ENCODE measurements at regions not wholly inside any gene's neighbourhood (a gene's known extent, or its start where the extent isn't known, plus 50 kb on each side); places are given as distances from the start of the nearest gene placed in this dataset.
"Not testable (repeated sequence)": the region's sequence is repeated elsewhere in the genome, so short reads cannot be mapped to it uniquely, and the experiment has no call there.

- not testable (repeated sequence) for H3K79me2 ChIP-seq; H3K27me3 ChIP-seq; H3K4me3 ChIP-seq; H2AFZ ChIP-seq; H3K4me1 ChIP-seq (ENCODE audit: insufficient read depth); H3K36me3 ChIP-seq (replicated peaks; ENCODE audit: insufficient read depth, low read depth); H3K27ac ChIP-seq; H3K9me2 ChIP-seq (replicated peaks; ENCODE audit: insufficient read depth); H3K4me2 ChIP-seq; H4K20me1 ChIP-seq (ENCODE audit: insufficient read depth, poor library complexity, severe bottlenecking); DNase-seq (ENCODE audit: low spot score); H3K9me3 ChIP-seq (ENCODE audit: low read depth)
These were observed 747.1 kb upstream of the MEF2C start for GRCh38 chr5:89630064-89630463.

GRCh38 chr5:89628876-89629635 is 746.1 kb upstream of the MEF2C start:
- no peak overlapping the region for H3K4me3 ChIP-seq
- no peaks in the 10 kb centered on the region for H4K20me1 ChIP-seq (ENCODE audit: insufficient read depth, poor library complexity, severe bottlenecking)
- no peak for DNase-seq (ENCODE audit: low spot score)
- no peaks in the 10 kb centered on the region for H3K9me3 ChIP-seq (ENCODE audit: low read depth)
- WGBS (ENCODE audit: low lambda C conversion rate, missing lambda C conversion rate): 83% methylated on average over 4 of the region's 4 CpGs
- H3K27me3 ChIP-seq: no peaks in the 10 kb centered on the region
- H3K27ac ChIP-seq: no peak overlapping the region
- TF ChIP-seq EZH2 (IDR thresholded peaks at IDR 0.05; ENCODE audit: borderline replicate concordance): no peak
- TF ChIP-seq EZH2phosphoT487 (IDR thresholded peaks at IDR 0.05; ENCODE audit: low read depth, severe bottlenecking, unreplicated experiment): no peak
- no peak for TF ChIP-seq CTCF (IDR thresholded peaks at IDR 0.05; ENCODE audit: poor library complexity)
- H3K79me2 ChIP-seq: no peaks in the 10 kb centered on the region
- H2AFZ ChIP-seq: no peak overlapping the region
- H3K4me1 ChIP-seq (ENCODE audit: insufficient read depth): no peaks in the 10 kb centered on the region
- no peak overlapping the region for H3K4me2 ChIP-seq
- no peaks in the 10 kb centered on the region for H3K36me3 ChIP-seq (replicated peaks; ENCODE audit: insufficient read depth, low read depth)
- no peaks in the 10 kb centered on the region for H3K9me2 ChIP-seq (replicated peaks; ENCODE audit: insufficient read depth)

DNA sequence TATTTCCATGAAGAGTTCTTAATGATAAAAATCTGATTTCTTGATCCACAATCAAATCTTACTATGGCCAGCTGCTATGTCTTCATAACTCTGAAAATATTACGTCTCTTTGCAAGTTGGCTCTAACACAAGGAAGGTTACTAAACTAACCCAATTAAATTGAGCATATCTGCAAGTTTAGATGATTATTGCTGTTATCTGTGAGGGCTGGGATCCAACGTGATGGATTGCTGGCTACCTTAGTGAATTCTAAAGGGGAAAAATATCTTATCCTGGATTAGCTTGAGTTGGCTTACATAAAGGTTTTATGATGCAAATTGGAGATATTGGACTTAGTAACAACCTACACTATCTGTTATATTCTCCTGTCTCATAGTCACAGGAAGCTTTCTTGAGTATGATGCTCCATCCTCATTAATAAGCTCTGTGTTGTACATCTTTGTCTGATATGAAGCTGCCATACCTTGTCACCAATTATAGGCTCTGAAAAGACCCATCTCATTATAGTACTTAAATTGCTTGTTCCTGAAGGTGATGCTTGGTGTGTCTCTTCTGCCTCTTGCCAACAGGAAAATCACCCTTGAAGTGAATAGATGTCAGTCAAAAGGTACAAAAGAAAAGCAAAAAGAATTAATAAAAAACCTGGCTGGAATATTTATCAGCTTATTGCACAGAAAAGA is 733.0 kb upstream of the MEF2C start:
- WGBS (ENCODE audit: low lambda C conversion rate, missing lambda C conversion rate): 72% methylated on average over 2 of the region's 2 CpGs
- no peak overlapping the region for H3K4me3 ChIP-seq
- H3K27me3 ChIP-seq: no peaks in the 10 kb centered on the region
- H2AFZ ChIP-seq: no peak overlapping the region
- H3K27ac ChIP-seq: no peak overlapping the region
- H3K4me2 ChIP-seq: no peak overlapping the region
- no peaks in the 10 kb centered on the region for H3K4me1 ChIP-seq (ENCODE audit: insufficient read depth)
- no peaks in the 10 kb centered on the region for H3K79me2 ChIP-seq
- peaks cover 4% of the 10 kb centered on the region for H3K9me3 ChIP-seq (ENCODE audit: low read depth)
- no peaks in the 10 kb centered on the region for H3K9me2 ChIP-seq (replicated peaks; ENCODE audit: insufficient read depth)
- no peak for DNase-seq (ENCODE audit: low spot score)
- TF ChIP-seq EZH2 (IDR thresholded peaks at IDR 0.05; ENCODE audit: borderline replicate concordance) (no peak), CTCF (IDR thresholded peaks at IDR 0.05; ENCODE audit: poor library complexity) (no peak), EZH2phosphoT487 (IDR thresholded peaks at IDR 0.05; ENCODE audit: low read depth, severe bottlenecking, unreplicated experiment) (no peak)
- H3K36me3 ChIP-seq (replicated peaks; ENCODE audit: insufficient read depth, low read depth): no peaks in the 10 kb centered on the region
- H4K20me1 ChIP-seq (ENCODE audit: insufficient read depth, poor library complexity, severe bottlenecking): no peaks in the 10 kb centered on the region

DNA sequence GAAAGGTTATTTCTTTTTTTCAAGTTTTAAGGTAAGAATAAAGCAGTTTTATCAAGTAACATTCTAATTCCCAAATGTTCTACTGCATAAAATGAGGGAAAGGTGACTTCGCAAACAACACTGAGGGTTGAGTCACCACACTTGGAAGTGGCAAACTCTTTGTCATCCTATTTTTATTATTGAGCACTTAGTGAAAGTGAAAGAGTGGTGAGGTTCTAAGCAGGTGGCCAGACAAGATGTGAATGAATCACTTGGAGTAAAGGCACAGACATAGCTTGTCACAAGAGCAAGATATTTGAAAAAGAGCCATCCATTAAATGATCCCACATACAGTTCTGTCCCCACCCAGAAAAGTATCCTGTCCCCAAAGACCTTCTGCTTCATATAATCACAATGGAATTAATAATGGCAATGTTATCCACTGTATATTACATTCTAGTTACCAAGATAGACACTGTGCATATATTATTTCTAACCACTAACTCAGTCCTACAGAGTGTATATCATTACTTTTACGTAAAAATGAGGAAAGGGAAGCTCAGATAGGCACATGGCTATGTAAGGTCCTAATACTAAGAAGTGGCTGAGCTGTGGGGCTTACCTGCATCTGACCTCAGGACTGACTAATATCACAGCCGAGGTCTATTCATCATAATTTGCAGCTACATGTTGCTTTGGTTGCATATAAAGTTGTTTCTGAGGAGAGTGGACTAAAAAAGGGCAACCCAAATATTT is 730.4 kb upstream of the MEF2C start:
- H3K27me3 ChIP-seq: no peaks in the 10 kb centered on the region
- no peaks in the 10 kb centered on the region for H3K36me3 ChIP-seq (replicated peaks; ENCODE audit: insufficient read depth, low read depth)
- no peak overlapping the region for H3K4me3 ChIP-seq
- 95% methylated on average over 3 of the region's 3 CpGs for WGBS (ENCODE audit: low lambda C conversion rate, missing lambda C conversion rate)
- no peak overlapping the region for H3K27ac ChIP-seq
- no peaks in the 10 kb centered on the region for H3K79me2 ChIP-seq
- H3K4me2 ChIP-seq: no peak overlapping the region
- DNase-seq (ENCODE audit: low spot score): no peak
- TF ChIP-seq CTCF (IDR thresholded peaks at IDR 0.05; ENCODE audit: poor library complexity) (no peak), EZH2 (IDR thresholded peaks at IDR 0.05; ENCODE audit: borderline replicate concordance) (no peak), EZH2phosphoT487 (IDR thresholded peaks at IDR 0.05; ENCODE audit: low read depth, severe bottlenecking, unreplicated experiment) (no peak)
- no peaks in the 10 kb centered on the region for H4K20me1 ChIP-seq (ENCODE audit: insufficient read depth, poor library complexity, severe bottlenecking)
- H2AFZ ChIP-seq: no peak overlapping the region
- H3K9me2 ChIP-seq (replicated peaks; ENCODE audit: insufficient read depth): no peaks in the 10 kb centered on the region
- no peaks in the 10 kb centered on the region for H3K9me3 ChIP-seq (ENCODE audit: low read depth)
- H3K4me1 ChIP-seq (ENCODE audit: insufficient read depth): no peaks in the 10 kb centered on the region
